ENCODE measurements at regions not wholly inside any gene's neighbourhood (a gene's known extent, or its start where the extent isn't known, plus 50 kb on each side); places are given as distances from the start of the nearest gene placed in this dataset.

DNA sequence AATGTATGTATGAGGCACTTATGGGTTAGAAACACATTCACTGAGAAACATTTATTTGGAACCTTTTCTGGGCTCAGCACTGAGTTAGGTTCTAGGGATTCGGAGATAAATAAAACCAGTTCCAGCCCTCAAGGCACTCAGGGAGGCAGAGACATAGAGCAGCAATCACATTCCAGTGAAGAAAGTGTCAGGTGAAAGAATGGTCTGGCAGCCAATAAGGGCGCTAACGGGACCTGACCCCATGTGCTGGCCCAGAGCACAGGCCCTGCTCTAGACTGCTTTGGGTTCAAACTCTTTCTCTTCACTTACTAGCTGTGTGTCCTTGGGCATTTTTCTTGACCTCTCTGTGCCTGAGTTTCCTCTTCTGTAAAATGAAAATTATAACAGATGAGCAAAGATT is 146.0 kb upstream of the SYT13 start:
- no peak overlapping the region for H3K56ac ChIP-seq (ENCODE audit: extremely low read depth, insufficient read depth, low read length)
- no peak overlapping the region for H2BK120ac ChIP-seq (ENCODE audit: low read depth, low read length)
- no peak overlapping the region for H3K14ac ChIP-seq (replicated peaks; ENCODE audit: low read depth, low read length)
- no peak for DNase-seq
- ATAC-seq (ENCODE audit: low read depth): no peak
- no peak overlapping the region for H3K4ac ChIP-seq (ENCODE audit: low read depth, low read length)
- POLR2A ChIA-PET (ENCODE audit: unreplicated experiment): no interaction called here
- no peak overlapping the region for H2AK5ac ChIP-seq (ENCODE audit: low read depth, low read length)
- H3K18ac ChIP-seq (ENCODE audit: low read depth, low read length): no peak overlapping the region
- H4K5ac ChIP-seq (ENCODE audit: low read depth, low read length): no peak overlapping the region
- no peak overlapping the region for H2BK15ac ChIP-seq (ENCODE audit: low read depth, low read length)
- no peaks in the 10 kb centered on the region for H3K9me3 ChIP-seq (ENCODE audit: control insufficient read depth, insufficient read depth, low read length)
- no peak overlapping the region for H4K91ac ChIP-seq (ENCODE audit: insufficient read depth, low read depth, low read length)
- no peak overlapping the region for H2BK5ac ChIP-seq (ENCODE audit: low read depth, low read length, poor library complexity, severe bottlenecking)
- TF ChIP-seq POLR2A (IDR thresholded peaks at IDR 0.05; ENCODE audit: low read depth, low read length) (no peak), MAZ (IDR thresholded peaks at IDR 0.05; ENCODE audit: borderline replicate concordance, low read depth, low read length) (no peak), FOS (IDR thresholded peaks at IDR 0.05; ENCODE audit: low read depth, low read length) (no peak), RCOR1 (IDR thresholded peaks at IDR 0.05; ENCODE audit: insufficient replicate concordance, low read length) (no peak), CHD1 (IDR thresholded peaks at IDR 0.05; ENCODE audit: low read depth, low read length) (no peak), MXI1 (IDR thresholded peaks at IDR 0.05; ENCODE audit: borderline replicate concordance, low read depth, low read length) (no peak), BHLHE40 (IDR thresholded peaks at IDR 0.05; ENCODE audit: low read depth, low read length) (no peak), CEBPB (IDR thresholded peaks at IDR 0.05; ENCODE audit: low read depth, low read length) (no peak), MAFK (IDR thresholded peaks at IDR 0.05; ENCODE audit: low read depth, low read length) (no peak), RFX5 (IDR thresholded peaks at IDR 0.05; ENCODE audit: low read depth, low read length) (no peak), NFE2L2 (IDR thresholded peaks at IDR 0.05; ENCODE audit: low read depth, low read length) (no peak)
- TF ChIP-seq, protein P1, sequence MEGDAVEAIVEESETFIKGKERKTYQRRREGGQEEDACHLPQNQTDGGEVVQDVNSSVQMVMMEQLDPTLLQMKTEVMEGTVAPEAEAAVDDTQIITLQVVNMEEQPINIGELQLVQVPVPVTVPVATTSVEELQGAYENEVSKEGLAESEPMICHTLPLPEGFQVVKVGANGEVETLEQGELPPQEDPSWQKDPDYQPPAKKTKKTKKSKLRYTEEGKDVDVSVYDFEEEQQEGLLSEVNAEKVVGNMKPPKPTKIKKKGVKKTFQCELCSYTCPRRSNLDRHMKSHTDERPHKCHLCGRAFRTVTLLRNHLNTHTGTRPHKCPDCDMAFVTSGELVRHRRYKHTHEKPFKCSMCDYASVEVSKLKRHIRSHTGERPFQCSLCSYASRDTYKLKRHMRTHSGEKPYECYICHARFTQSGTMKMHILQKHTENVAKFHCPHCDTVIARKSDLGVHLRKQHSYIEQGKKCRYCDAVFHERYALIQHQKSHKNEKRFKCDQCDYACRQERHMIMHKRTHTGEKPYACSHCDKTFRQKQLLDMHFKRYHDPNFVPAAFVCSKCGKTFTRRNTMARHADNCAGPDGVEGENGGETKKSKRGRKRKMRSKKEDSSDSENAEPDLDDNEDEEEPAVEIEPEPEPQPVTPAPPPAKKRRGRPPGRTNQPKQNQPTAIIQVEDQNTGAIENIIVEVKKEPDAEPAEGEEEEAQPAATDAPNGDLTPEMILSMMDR (conservative IDR thresholded peaks at IDR 0.05; ENCODE audit: low read depth, low read length): no peak
- TF ChIP-seq, protein P2, sequence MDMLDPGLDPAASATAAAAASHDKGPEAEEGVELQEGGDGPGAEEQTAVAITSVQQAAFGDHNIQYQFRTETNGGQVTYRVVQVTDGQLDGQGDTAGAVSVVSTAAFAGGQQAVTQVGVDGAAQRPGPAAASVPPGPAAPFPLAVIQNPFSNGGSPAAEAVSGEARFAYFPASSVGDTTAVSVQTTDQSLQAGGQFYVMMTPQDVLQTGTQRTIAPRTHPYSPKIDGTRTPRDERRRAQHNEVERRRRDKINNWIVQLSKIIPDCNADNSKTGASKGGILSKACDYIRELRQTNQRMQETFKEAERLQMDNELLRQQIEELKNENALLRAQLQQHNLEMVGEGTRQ (IDR thresholded peaks at IDR 0.05; ENCODE audit: low read depth, low read length): no peak
- no peak overlapping the region for H2AK9ac ChIP-seq (replicated peaks; ENCODE audit: low read depth, low read length, poor library complexity)
- no peak overlapping the region for H3K23ac ChIP-seq (ENCODE audit: low read depth, low read length)
- H3K4me1 ChIP-seq (ENCODE audit: control insufficient read depth, insufficient read depth, low read length): no peaks in the 10 kb centered on the region
- no CpG with 5 or more reads among the region's 3 CpGs for WGBS, 2 experiments (ENCODE audit: extremely low coverage in 2 of 2, insufficient read length in 1 of 2)
- no peak overlapping the region for H4K8ac ChIP-seq (ENCODE audit: low read depth in 2 of 2, low read length in 2 of 2)
- H3K9me1 ChIP-seq (ENCODE audit: insufficient read depth, low read length): no peaks in the 10 kb centered on the region
- CTCF ChIA-PET: no interaction called here
- no TSS peak for BruUV-seq (replicated peaks)
- dilution Hi-C loops (cut with HindIII; ENCODE audit: low sequenced_read_pairs, unreplicated experiment): no loop called here
- H4K20me1 ChIP-seq (ENCODE audit: insufficient read depth, low read length): no peaks in the 10 kb centered on the region
- no peak overlapping the region for H2BK20ac ChIP-seq (ENCODE audit: low read depth, low read length)
- no peak overlapping the region for H3K4me2 ChIP-seq (ENCODE audit: low read depth, low read length)
- no peaks in the 10 kb centered on the region for H3K36me3 ChIP-seq (ENCODE audit: control insufficient read depth, insufficient read depth, low read length)
- in situ Hi-C loops (cut with MboI; ENCODE audit: low sequenced_read_pairs): no loop called here
- H3K27me3 ChIP-seq (ENCODE audit: control insufficient read depth, insufficient read depth, low read length): peaks cover 13% of the 10 kb centered on the region
- H3K27ac ChIP-seq (ENCODE audit: insufficient read depth, low read length): no peak overlapping the region
- H2AFZ ChIP-seq (replicated peaks; ENCODE audit: low read length, poor library complexity): no peak overlapping the region
- no peak overlapping the region for H3K4me3 ChIP-seq (ENCODE audit: insufficient read depth, low read depth, low read length)
- intact Hi-C loops (cut with micrococcal nuclease): no loop called here
- H3K9ac ChIP-seq (ENCODE audit: low read depth, low read length): no peak overlapping the region
- no peaks in the 10 kb centered on the region for H3K79me1 ChIP-seq (ENCODE audit: low read depth in 1 of 2, low read length in 2 of 2)

Measured in IMR-90 (cell line).